ENCODE measurements at regions not wholly inside any gene's neighbourhood (a gene's known extent, or its start where the extent isn't known, plus 50 kb on each side); places are given as distances from the start of the nearest gene placed in this dataset.

- no peak for TF ChIP-seq CTCF (IDR thresholded peaks at IDR 0.05)
- no peak for TF ChIP-seq POLR2A (IDR thresholded peaks at IDR 0.05)
Observed at GRCh38 chr7:121473645-121474300, 77.7 kb upstream of the FAM3C start.

Measured in Peyer's patch (tissue), 4 donors.